GM12878 (cell line): ENCODE measurements at regions not wholly inside any gene's neighbourhood (a gene's known extent, or its start where the extent isn't known, plus 50 kb on each side); places are given as distances from the start of the nearest gene placed in this dataset.

Experiments used
- ATAC-seq: fragments of 200-7000 bp; cut with Tn5 transposase; 3 replicates; pipeline ENCODE4 v1.9.1; 2020; ENCODE audit warnings: mild to moderate bottlenecking, moderate library complexity
- BruUV-seq: library from RNA; stranded (reverse); fragments of 400-500 nt; replicated peaks from 2 replicates; lab custom pipeline; 2021; lab: Mats Ljungman, UMichigan
- CTCF ChIA-PET: fragments of 300-600 bp; sonication (Branson Sonifier 250); formaldehyde crosslinking; extraction: SDS; loops from one replicate; lab custom pipeline; 2021; ENCODE audit warnings: inconsistent platforms; lab: Yijun Ruan, JAX
- POLR2A ChIA-PET: fragments of 350-600 bp; formaldehyde crosslinking; extraction: SDS; loops from one replicate; lab custom pipeline; 2021; ENCODE audit warnings: inconsistent platforms; lab: Charles Lee
- RAD21 ChIA-PET: fragments of 300-600 bp; sonication (Branson Sonifier 250); formaldehyde crosslinking; loops from one replicate; lab custom pipeline; 2023; ENCODE audit warnings: antibody characterized with exemption; ENCODE audit not compliant: unreplicated experiment; lab: Charles Lee
- SMC1A ChIA-PET: fragments of 300-600 bp; sonication (Branson Sonifier 250); formaldehyde crosslinking; loops from one replicate; lab custom pipeline; 2023; ENCODE audit not compliant: unreplicated experiment, uncharacterized antibody; lab: Charles Lee
- DNase-seq: peaks from one replicate; pipeline ENCODE4 v3.0.0-alpha.2; 2011; ENCODE audit warnings: low read depth, low spot score
- FAIRE-seq: peaks from 3 replicates; lab custom pipeline; 2011; peaks lifted over from hg19 to GRCh38; lab: Jason Lieb, UNC
- H2AFZ ChIP-seq: 2 replicates; pipeline ENCODE4 v1.6.0; 2011; ENCODE audit warnings: low read depth, low read length, control low read depth; ENCODE audit not compliant: control insufficient read depth
- H3K27ac ChIP-seq: 2 replicates; pipeline ENCODE4 v1.5.1; 2011; ENCODE audit warnings: control low read depth; ENCODE audit not compliant: control insufficient read depth, insufficient read depth
- H3K27me3 ChIP-seq, 2 experiments: replicated peaks in 1 of 2; 2 replicates each; pipeline versions ENCODE4 v1.6.0 to v1.6.1; 2011; ENCODE audit warnings: low read length in 1 of 2; ENCODE audit not compliant: control insufficient read depth in 2 of 2, insufficient read depth in 2 of 2
- H3K36me3 ChIP-seq, 2 experiments: 2 replicates each; pipeline ENCODE4 v1.5.1; 2011; ENCODE audit warnings: low read length in 1 of 2; ENCODE audit not compliant: control insufficient read depth in 2 of 2, insufficient read depth in 2 of 2
- H3K4me1 ChIP-seq: 2 replicates; pipeline ENCODE4 v1.6.1; 2011; ENCODE audit warnings: mild to moderate bottlenecking, low read length, moderate library complexity, mixed read lengths; ENCODE audit not compliant: control insufficient read depth, insufficient read depth
- H3K4me2 ChIP-seq: 2 replicates; pipeline ENCODE4 v1.6.0; 2011; ENCODE audit warnings: control low read depth; ENCODE audit not compliant: control insufficient read depth, insufficient read depth
- H3K4me3 ChIP-seq: fragments of 200-600 bp; sonication (generic); 2 replicates; pipeline ENCODE4 v1.5.1; 2016
- H3K79me2 ChIP-seq: 2 replicates; pipeline ENCODE4 v1.6.0; 2011; ENCODE audit warnings: low read length; ENCODE audit not compliant: control insufficient read depth, insufficient read depth
- H3K9ac ChIP-seq: 2 replicates; pipeline ENCODE4 v1.8.0; 2011; ENCODE audit warnings: low read length, control low read depth, mixed read lengths; ENCODE audit not compliant: control insufficient read depth, insufficient read depth
- H3K9me3 ChIP-seq: replicated peaks from 3 replicates; pipeline ENCODE4 v1.5.1; 2011; ENCODE audit warnings: mild to moderate bottlenecking, low read length; ENCODE audit not compliant: control insufficient read depth, insufficient read depth
- H4K20me1 ChIP-seq: 2 replicates; pipeline ENCODE4 v1.6.0; 2011; ENCODE audit not compliant: control insufficient read depth, insufficient read depth
- ATF2 ChIP-seq: IDR thresholded peaks from 2 replicates; pipeline ENCODE4 v1.6.1; 2012; ENCODE audit warnings: low read length, inconsistent platforms
- ATF7 ChIP-seq: fragments of 450-650 bp; IDR thresholded peaks from 2 replicates; pipeline ENCODE4 v1.6.1; 2016; ENCODE audit warnings: low read depth, mild to moderate bottlenecking
- BCLAF1 ChIP-seq: fragments of 450-650 bp; IDR thresholded peaks from 2 replicates; pipeline ENCODE4 v1.6.1; 2017; ENCODE audit warnings: antibody characterized with exemption, mild to moderate bottlenecking, moderate library complexity
- CUX1 ChIP-seq: IDR thresholded peaks from 2 replicates; pipeline ENCODE4 v1.6.1; 2012; ENCODE audit warnings: improper control_type of control experiment, low read depth, low read length; ENCODE audit not compliant: insufficient replicate concordance
- EED ChIP-seq: sonication (generic); IDR thresholded peaks from 2 replicates; pipeline ENCODE4 v1.6.1; 2016; ENCODE audit warnings: antibody characterized with exemption, low read depth
- MLLT1 ChIP-seq: fragments of 450-650 bp; IDR thresholded peaks from 2 replicates; pipeline ENCODE4 v1.6.1; 2016; ENCODE audit warnings: mild to moderate bottlenecking
- NFYA ChIP-seq: IDR thresholded peaks from 2 replicates; pipeline ENCODE4 v1.6.1; 2011; ENCODE audit warnings: low read depth, mild to moderate bottlenecking, low read length, improper control_type of control experiment, borderline replicate concordance
- SREBF2 ChIP-seq: IDR thresholded peaks from 2 replicates; pipeline ENCODE4 v1.6.1; 2012; ENCODE audit warnings: mild to moderate bottlenecking, low read length
- USF1 ChIP-seq: IDR thresholded peaks from 2 replicates; pipeline ENCODE4 v1.6.1; 2011; ENCODE audit warnings: borderline replicate concordance, low read depth, mild to moderate bottlenecking, moderate library complexity, mixed read lengths, low read length; ENCODE audit not compliant: insufficient read depth; ENCODE audit errors: extremely low read length
- ZNF207 ChIP-seq: fragments of 450-650 bp; IDR thresholded peaks from 2 replicates; pipeline ENCODE4 v1.6.1; 2014; ENCODE audit warnings: antibody characterized with exemption, mild to moderate bottlenecking, borderline replicate concordance
- WGBS: methylation state at CpG from one replicate; pipeline ENCODE4 v1.1.6; 2016; ENCODE audit warnings: low lambda C conversion rate; ENCODE audit not compliant: insufficient replicate concordance, insufficient coverage; ENCODE audit errors: missing lambda C conversion rate; 5-methylcytosine and 5-hydroxymethylcytosine counted together
- in situ Hi-C: fragments of 300-500 bp; cut with MboI; formaldehyde crosslinking; loops from 9 replicates; pipeline ENCODE4 v1.14.3; 2018; ENCODE audit warnings: mixed read lengths
- intact Hi-C: fragments of 100-400 bp; cut with micrococcal nuclease; formaldehyde crosslinking; loops from one replicate; pipeline ENCODE4 v1.14.2; 2022; ENCODE audit not compliant: unreplicated experiment

GRCh38 chr14:105897725-105898113 is 371.3 kb downstream of the TMEM121 start (continued):
- no peak for TF ChIP-seq CUX1
- TF ChIP-seq ATF7, result no peak
- no peak for TF ChIP-seq EED
- no peak for TF ChIP-seq SREBF2

GRCh38 chr14:105898482-105899010 is 372.2 kb downstream of the TMEM121 start:
- ChIA-PET CTCF (no interaction called here), RAD21 (no interaction called here), POLR2A (no interaction called here), SMC1A (no interaction called here)
- no peak for DNase-seq
- Histone ChIP-seq H3K27me3 (no peaks in the 10 kb centered on the region), H3K27ac (no peak overlapping the region), H3K4me3 (no peak overlapping the region), H3K79me2 (peaks cover 8% of the 10 kb centered on the region), H3K4me2 (no peak overlapping the region), H3K4me1 (no peaks in the 10 kb centered on the region), H3K9me3 (no peaks in the 10 kb centered on the region), H2AFZ (no peak overlapping the region), H3K9ac (no peak overlapping the region), H4K20me1 (no peaks in the 10 kb centered on the region), H3K36me3 (no peaks in the 10 kb centered on the region)
- no peak for FAIRE-seq
- no peak for ATAC-seq
- intact Hi-C loops (no loop called here), in situ Hi-C loops (no loop called here)
- no TSS peak for BruUV-seq
- WGBS, result no CpG with 5 or more reads among the region's 11 CpGs
- TF ChIP-seq NFYA, result no peak
- TF ChIP-seq USF1, result no peak
- no peak for TF ChIP-seq MLLT1
- no peak for TF ChIP-seq ATF2
- no peak for TF ChIP-seq ZNF207
- no peak for TF ChIP-seq BCLAF1
